Keratinocyte (primary cell): ENCODE measurements at regions not wholly inside any gene's neighbourhood (a gene's known extent, or its start where the extent isn't known, plus 50 kb on each side); places are given as distances from the start of the nearest gene placed in this dataset.

ENCODE experiments used
- DNase-seq: peaks from one replicate; pipeline ENCODE4 v3.0.0-alpha.2; 2011; ENCODE audit warnings: low read depth, missing footprints, low spot score
- FAIRE-seq: peaks from 2 replicates; lab custom pipeline; 2011; peaks lifted over from hg19 to GRCh38; lab: Jason Lieb, UNC
- H2AFZ ChIP-seq: 2 replicates; pipeline ENCODE4 v1.6.0; 2012; ENCODE audit warnings: low read length, control low read depth, inconsistent platforms; ENCODE audit not compliant: control insufficient read depth
- H3K27ac ChIP-seq: 2 replicates; pipeline ENCODE4 v1.5.1; 2011; ENCODE audit warnings: low read length; ENCODE audit not compliant: control insufficient read depth, insufficient read depth
- H3K27me3 ChIP-seq: 3 replicates; pipeline ENCODE4 v1.6.0; 2011; ENCODE audit warnings: low read length; ENCODE audit not compliant: control insufficient read depth, insufficient read depth; ENCODE audit errors: extremely low read depth
- H3K36me3 ChIP-seq, 2 experiments: 2 replicates in 1 of 2; 3 replicates in 1 of 2; pipeline ENCODE4 v1.5.1; 2011; ENCODE audit warnings: low read length in 2 of 2, mild to moderate bottlenecking in 1 of 2; ENCODE audit not compliant: control insufficient read depth in 2 of 2, insufficient read depth in 2 of 2; ENCODE audit errors: extremely low read depth in 1 of 2
- H3K4me1 ChIP-seq: 3 replicates; pipeline ENCODE4 v1.5.1; 2011; ENCODE audit warnings: low read length; ENCODE audit not compliant: control insufficient read depth, insufficient read depth; ENCODE audit errors: extremely low read depth
- H3K4me2 ChIP-seq: 3 replicates; pipeline ENCODE4 v1.6.0; 2011; ENCODE audit warnings: low read depth, low read length; ENCODE audit not compliant: control insufficient read depth, insufficient read depth; ENCODE audit errors: extremely low read depth
- H3K4me3 ChIP-seq, 3 experiments: fragments of 200-600 bp in 1 of 3; sonication (generic) in 1 of 3; 2 replicates in 2 of 3; 3 replicates in 1 of 3; pipeline ENCODE4 v1.5.1; 2011 to 2016; ENCODE audit warnings: low read length in 3 of 3, mild to moderate bottlenecking in 3 of 3, control low read depth in 2 of 3, inconsistent platforms in 1 of 3, low read depth in 1 of 3, mixed read lengths in 1 of 3, mixed run types in 1 of 3, moderate library complexity in 1 of 3; ENCODE audit not compliant: control insufficient read depth in 2 of 3, insufficient read depth in 2 of 3; ENCODE audit errors: extremely low read depth in 1 of 3
- H3K79me2 ChIP-seq: 2 replicates; pipeline ENCODE4 v1.6.0; 2012; ENCODE audit warnings: low read length; ENCODE audit not compliant: control insufficient read depth, insufficient read depth
- H3K9ac ChIP-seq: 3 replicates; pipeline ENCODE4 v1.6.0; 2011; ENCODE audit warnings: low read length; ENCODE audit not compliant: control insufficient read depth, insufficient read depth; ENCODE audit errors: extremely low read depth
- H3K9me1 ChIP-seq: 3 replicates; pipeline ENCODE4 v1.6.0; 2011; ENCODE audit warnings: low read length; ENCODE audit not compliant: control insufficient read depth, insufficient read depth; ENCODE audit errors: extremely low read depth
- H3K9me3 ChIP-seq: 2 replicates; pipeline ENCODE4 v1.5.1; 2012; ENCODE audit warnings: low read depth, low read length; ENCODE audit not compliant: control insufficient read depth
- H4K20me1 ChIP-seq: 3 replicates; pipeline ENCODE4 v1.6.0; 2011; ENCODE audit warnings: low read length; ENCODE audit not compliant: control insufficient read depth, insufficient read depth; ENCODE audit errors: extremely low read depth
- CTCF ChIP-seq, 3 experiments: IDR thresholded peaks in 1 of 3; conservative IDR thresholded peaks in 1 of 3; optimal IDR thresholded peaks in 1 of 3; 2 replicates in 2 of 3; 3 replicates in 1 of 3; pipeline versions ENCODE3 to v1.5.1; 2011; ENCODE audit warnings: low read length in 3 of 3, mild to moderate bottlenecking in 3 of 3, moderate library complexity in 2 of 3, control low read depth in 1 of 3, inconsistent platforms in 1 of 3; ENCODE audit not compliant: insufficient read depth in 2 of 3; ENCODE audit errors: extremely low read depth in 1 of 3
- EZH2 ChIP-seq: IDR thresholded peaks from one replicate; pipeline ENCODE4 v1.6.1; 2012; ENCODE audit warnings: inconsistent platforms, mild to moderate bottlenecking, low read length, moderate library complexity
- dilution Hi-C: fragments of 300-500 bp; cut with MboI; formaldehyde crosslinking; loops from one replicate; pipeline ENCODE4 v1.7.0; 2020; ENCODE audit warnings: low sequenced_read_pairs; ENCODE audit not compliant: extremely low pct_ligation_motif_present

- DNase-seq (no peak), FAIRE-seq (no peak)
- no peaks in the 10 kb centered on the region for H3K4me1 ChIP-seq
- H3K4me3 ChIP-seq: no peak overlapping the region
- no peaks in the 10 kb centered on the region for H4K20me1 ChIP-seq
- no peaks in the 10 kb centered on the region for H3K79me2 ChIP-seq
- no peaks in the 10 kb centered on the region for H3K27me3 ChIP-seq
- H3K9me3 ChIP-seq: no peaks in the 10 kb centered on the region
- no peak overlapping the region for H2AFZ ChIP-seq
- no peaks in the 10 kb centered on the region for H3K9me1 ChIP-seq
- no peak overlapping the region for H3K9ac ChIP-seq
- dilution Hi-C loops: no loop called here
- TF ChIP-seq CTCF (optimal IDR thresholded peaks at IDR 0.05 in 1 of 3, IDR thresholded peaks at IDR 0.05 in 1 of 3, conservative IDR thresholded peaks at IDR 0.05 in 1 of 3; ENCODE audit: extremely low read depth in 1 of 3, insufficient read depth in 2 of 3, low read length in 3 of 3) (no peak), EZH2 (no peak)
- no peak overlapping the region for H3K27ac ChIP-seq
- no peaks in the 10 kb centered on the region for H3K36me3 ChIP-seq
- H3K4me2 ChIP-seq: no peak overlapping the region
Measured at GRCh38 chr16:72554935-72555334, 383.0 kb upstream of the PMFBP1 start.

GRCh38 chr16:72552654-72553053, 380.7 kb upstream of the PMFBP1 start:
- H4K20me1 ChIP-seq: no peaks in the 10 kb centered on the region
- dilution Hi-C loops: no loop called here
- TF ChIP-seq CTCF (optimal IDR thresholded peaks at IDR 0.05 in 1 of 3, IDR thresholded peaks at IDR 0.05 in 1 of 3, conservative IDR thresholded peaks at IDR 0.05 in 1 of 3; ENCODE audit: extremely low read depth in 1 of 3, insufficient read depth in 2 of 3, low read length in 3 of 3): no peak
- H3K4me2 ChIP-seq: no peak overlapping the region
- no peak overlapping the region for H2AFZ ChIP-seq
- no peak for DNase-seq
- no peaks in the 10 kb centered on the region for H3K36me3 ChIP-seq
- no peaks in the 10 kb centered on the region for H3K4me1 ChIP-seq
- no peaks in the 10 kb centered on the region for H3K79me2 ChIP-seq
- H3K27ac ChIP-seq: no peak overlapping the region
- H3K9me3 ChIP-seq: no peaks in the 10 kb centered on the region
- H3K4me3 ChIP-seq: no peak overlapping the region
- no peak for FAIRE-seq
- H3K9me1 ChIP-seq: no peaks in the 10 kb centered on the region
- H3K9ac ChIP-seq: no peak overlapping the region
- no peaks in the 10 kb centered on the region for H3K27me3 ChIP-seq
